ENCODE measurements at regions not wholly inside any gene's neighbourhood (a gene's known extent, or its start where the extent isn't known, plus 50 kb on each side); places are given as distances from the start of the nearest gene placed in this dataset.

GRCh38 chrX:39440799-39441284, 639.6 kb downstream of the MID1IP1 start:
- ATAC-seq (peak in 2 of 3 donors; percentile 16 to 40), DNase-seq (no peak)
- no peaks in the 10 kb centered on the region for H3K36me3 Mint-ChIP-seq
- peaks cover 0 to 7% of the 10 kb centered on the region in 2 donors for H3K27me3 Mint-ChIP-seq (ENCODE audit: low read depth in 2 of 2)
- no peak overlapping the region for H3K4me3 Mint-ChIP-seq
- H3K36me3 ChIP-seq (ENCODE audit: control insufficient read depth, insufficient read depth, low read length), result no peaks in the 10 kb centered on the region
- peaks cover 15% of the 10 kb centered on the region for H3K4me1 ChIP-seq (ENCODE audit: control insufficient read depth, insufficient read depth, low read length)
- H3K4me1 Mint-ChIP-seq, result peaks cover 10 to 16% of the 10 kb centered on the region in 2 donors
- peak overlapping the region; percentile 69 to 93 for H3K27ac Mint-ChIP-seq
- peak overlapping the region; percentile 45 for H3K27ac ChIP-seq (ENCODE audit: low read length)
- H3K9me3 Mint-ChIP-seq, result no peaks in the 10 kb centered on the region
- H3K27me3 ChIP-seq (ENCODE audit: control insufficient read depth, insufficient read depth, low read length), result no peaks in the 10 kb centered on the region
- intact Hi-C loops (cut with micrococcal nuclease), result no loop called here
- H3K4me3 ChIP-seq (ENCODE audit: low read length), result no peak overlapping the region
- no peaks in the 10 kb centered on the region for H3K9me3 ChIP-seq (ENCODE audit: control insufficient read depth, insufficient read depth, low read length)
- TF ChIP-seq CTCF (IDR thresholded peaks at IDR 0.05), result no peak

- H3K27ac Mint-ChIP-seq, result peak overlapping the region in 1 of 2 donors; percentile 40
- TF ChIP-seq CTCF (IDR thresholded peaks at IDR 0.05), result no peak
- peaks cover 0 to 4% of the 10 kb centered on the region in 2 donors for H3K27me3 Mint-ChIP-seq (ENCODE audit: low read depth in 2 of 2)
- Histone ChIP-seq H3K36me3 (ENCODE audit: control insufficient read depth, insufficient read depth, low read length) (no peaks in the 10 kb centered on the region), H3K4me3 (ENCODE audit: low read length) (no peak overlapping the region), H3K27me3 (ENCODE audit: control insufficient read depth, insufficient read depth, low read length) (no peaks in the 10 kb centered on the region), H3K9me3 (ENCODE audit: control insufficient read depth, insufficient read depth, low read length) (no peaks in the 10 kb centered on the region), H3K27ac (ENCODE audit: low read length) (no peak overlapping the region), H3K4me1 (ENCODE audit: control insufficient read depth, insufficient read depth, low read length) (peaks cover 15% of the 10 kb centered on the region)
- ATAC-seq (no peak), DNase-seq (no peak)
- no peaks in the 10 kb centered on the region for H3K36me3 Mint-ChIP-seq
- 67% methylated on average over 1 of the region's 1 CpG for WGBS (ENCODE audit: insufficient coverage)
- intact Hi-C loops (cut with micrococcal nuclease), result no loop called here
- H3K9me3 Mint-ChIP-seq, result no peaks in the 10 kb centered on the region
- no peak overlapping the region for H3K4me3 Mint-ChIP-seq
- peaks cover 10 to 16% of the 10 kb centered on the region in 2 donors for H3K4me1 Mint-ChIP-seq
Measured at GRCh38 chrX:39442332-39442731, 641.1 kb downstream of the MID1IP1 start.

- intact Hi-C loops (cut with micrococcal nuclease), result no loop called here
- Histone ChIP-seq H3K36me3 (ENCODE audit: control insufficient read depth, insufficient read depth, low read length) (no peaks in the 10 kb centered on the region), H3K27ac (ENCODE audit: low read length) (no peak overlapping the region), H3K4me3 (ENCODE audit: low read length) (no peak overlapping the region), H3K4me1 (ENCODE audit: control insufficient read depth, insufficient read depth, low read length) (peaks cover 15% of the 10 kb centered on the region), H3K9me3 (ENCODE audit: control insufficient read depth, insufficient read depth, low read length) (no peaks in the 10 kb centered on the region), H3K27me3 (ENCODE audit: control insufficient read depth, insufficient read depth, low read length) (no peaks in the 10 kb centered on the region)
- no peak for TF ChIP-seq CTCF (IDR thresholded peaks at IDR 0.05)
- ATAC-seq (no peak), DNase-seq (no peak)
- H3K9me3 Mint-ChIP-seq, result no peaks in the 10 kb centered on the region
- peak overlapping the region in 1 of 2 donors; percentile 40 for H3K27ac Mint-ChIP-seq
- peaks cover 0 to 11% of the 10 kb centered on the region in 2 donors for H3K27me3 Mint-ChIP-seq (ENCODE audit: low read depth in 2 of 2)
- peaks cover 10 to 16% of the 10 kb centered on the region in 2 donors for H3K4me1 Mint-ChIP-seq
- no peaks in the 10 kb centered on the region for H3K36me3 Mint-ChIP-seq
- H3K4me3 Mint-ChIP-seq, result no peak overlapping the region
- 96% methylated on average over 2 of the region's 2 CpGs for WGBS (ENCODE audit: insufficient coverage)
Measured at GRCh38 chrX:39443240-39443639, 642.0 kb downstream of the MID1IP1 start.

GRCh38 chrX:39445336-39445735, 644.1 kb downstream of the MID1IP1 start:
- Mint-ChIP-seq H3K4me3 (no peak overlapping the region), H3K27ac (peak overlapping the region in 1 of 2 donors; percentile 5), H3K9me3 (no peaks in the 10 kb centered on the region), H3K27me3 (ENCODE audit: low read depth in 2 of 2) (peaks cover 0 to 11% of the 10 kb centered on the region in 2 donors), H3K4me1 (peaks cover 2 to 8% of the 10 kb centered on the region in 2 donors), H3K36me3 (no peaks in the 10 kb centered on the region)
- Histone ChIP-seq H3K27ac (ENCODE audit: low read length) (no peak overlapping the region), H3K36me3 (ENCODE audit: control insufficient read depth, insufficient read depth, low read length) (no peaks in the 10 kb centered on the region), H3K9me3 (ENCODE audit: control insufficient read depth, insufficient read depth, low read length) (no peaks in the 10 kb centered on the region), H3K4me1 (ENCODE audit: control insufficient read depth, insufficient read depth, low read length) (peaks cover 8% of the 10 kb centered on the region), H3K4me3 (ENCODE audit: low read length) (no peak overlapping the region), H3K27me3 (ENCODE audit: control insufficient read depth, insufficient read depth, low read length) (no peaks in the 10 kb centered on the region)
- peak in 1 of 2 donors; percentile 59 for DNase-seq
- WGBS (ENCODE audit: insufficient coverage), result 90% methylated on average over 4 of the region's 4 CpGs
- ATAC-seq, result no peak
- intact Hi-C loops (cut with micrococcal nuclease), result no loop called here
- TF ChIP-seq CTCF (IDR thresholded peaks at IDR 0.05), result no peak

All from natural killer cell (primary cell).